ENCODE measurements at regions not wholly inside any gene's neighbourhood (a gene's known extent, or its start where the extent isn't known, plus 50 kb on each side); places are given as distances from the start of the nearest gene placed in this dataset.
"Not testable (repeated sequence)": the region's sequence is repeated elsewhere in the genome, so short reads cannot be mapped to it uniquely, and the experiment has no call there.

DNA sequence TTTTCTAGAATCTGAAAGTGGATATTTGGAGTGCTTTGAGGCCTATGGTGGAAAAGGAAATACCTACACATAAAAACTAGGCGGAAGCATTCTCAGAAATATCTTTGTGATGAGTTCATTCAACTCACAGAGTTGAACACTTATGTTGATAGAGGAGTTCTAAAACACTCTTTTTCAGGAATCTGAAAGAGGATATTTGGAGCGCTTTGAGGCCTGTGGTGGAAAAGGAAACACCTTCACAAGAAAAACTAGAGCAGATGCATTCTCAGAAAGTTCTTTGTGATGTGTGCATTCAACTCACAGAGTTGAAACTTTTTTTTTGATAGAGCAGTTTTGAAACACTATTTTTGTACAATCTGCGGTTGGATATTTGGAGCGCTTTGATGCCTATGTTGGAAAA is 1250.0 kb upstream of the DEFB115 start:
- H3K36me3 ChIP-seq (replicated peaks in 1 of 2; ENCODE audit: insufficient read depth in 1 of 2, low read depth in 2 of 2); ATAC-seq; H3K4me3 ChIP-seq; intact Hi-C loops (cut with DNase I); H3K27me3 ChIP-seq; H3K27ac ChIP-seq; H3K4me1 ChIP-seq; H3K9me3 ChIP-seq: not testable (repeated sequence)
- DNase-seq: peak in 1 of 4 donors; percentile 1
- WGBS, 2 donors: 79% methylated on average over 2 of the region's 4 CpGs; no CpG with 5 or more reads in 1 of the 2 donors

Data from body of pancreas (tissue), 4 donors.